ENCODE measurements at regions not wholly inside any gene's neighbourhood (a gene's known extent, or its start where the extent isn't known, plus 50 kb on each side); places are given as distances from the start of the nearest gene placed in this dataset.

GRCh38 chr5:2524620-2525019 lies 226.9 kb downstream of the IRX2 start:
- TF ChIP-seq CTCF (IDR thresholded peaks at IDR 0.05) (no peak), POLR2A (IDR thresholded peaks at IDR 0.05) (no peak), POLR2AphosphoS5 (IDR thresholded peaks at IDR 0.05) (no peak)
- Histone ChIP-seq H3K9me3 (no peaks in the 10 kb centered on the region), H3K4me3 (no peak overlapping the region), H3K27ac (no peak overlapping the region), H3K27me3 (replicated peaks; ENCODE audit: insufficient read depth) (no peaks in the 10 kb centered on the region), H3K4me1 (replicated peaks) (no peaks in the 10 kb centered on the region), H3K36me3 (no peaks in the 10 kb centered on the region)
- intact Hi-C loops (cut with DNase I), result no loop called here
- DNase-seq (ENCODE audit: low spot score), result no peak
- 83% methylated on average over 13 of the region's 13 CpGs for WGBS

GRCh38 chr5:2523180-2523579 lies 228.3 kb downstream of the IRX2 start:
- Histone ChIP-seq H3K27me3 (replicated peaks; ENCODE audit: insufficient read depth) (no peaks in the 10 kb centered on the region), H3K27ac (no peak overlapping the region), H3K4me3 (no peak overlapping the region), H3K36me3 (no peaks in the 10 kb centered on the region), H3K9me3 (no peaks in the 10 kb centered on the region), H3K4me1 (replicated peaks) (no peaks in the 10 kb centered on the region)
- intact Hi-C loops (cut with DNase I), result no loop called here
- DNase-seq (ENCODE audit: low spot score), result no peak
- WGBS, result 65% methylated on average over 12 of the region's 12 CpGs
- TF ChIP-seq CTCF (IDR thresholded peaks at IDR 0.05) (no peak), POLR2A (IDR thresholded peaks at IDR 0.05) (no peak), POLR2AphosphoS5 (IDR thresholded peaks at IDR 0.05) (no peak)

GRCh38 chr5:2522372-2522771 lies 229.1 kb downstream of the IRX2 start:
- 94% methylated on average over 11 of the region's 11 CpGs for WGBS
- Histone ChIP-seq H3K36me3 (no peaks in the 10 kb centered on the region), H3K27me3 (replicated peaks; ENCODE audit: insufficient read depth) (no peaks in the 10 kb centered on the region), H3K4me1 (replicated peaks) (no peaks in the 10 kb centered on the region), H3K27ac (no peak overlapping the region), H3K4me3 (no peak overlapping the region), H3K9me3 (no peaks in the 10 kb centered on the region)
- intact Hi-C loops (cut with DNase I), result no loop called here
- no peak for DNase-seq (ENCODE audit: low spot score)
- TF ChIP-seq CTCF (IDR thresholded peaks at IDR 0.05) (no peak), POLR2AphosphoS5 (IDR thresholded peaks at IDR 0.05) (no peak), POLR2A (IDR thresholded peaks at IDR 0.05) (no peak)

- Histone ChIP-seq H3K9me3 (no peaks in the 10 kb centered on the region), H3K36me3 (no peaks in the 10 kb centered on the region), H3K4me3 (no peak overlapping the region), H3K4me1 (replicated peaks) (no peaks in the 10 kb centered on the region), H3K27me3 (replicated peaks; ENCODE audit: insufficient read depth) (no peaks in the 10 kb centered on the region), H3K27ac (no peak overlapping the region)
- WGBS, result 92% methylated on average over 9 of the region's 9 CpGs
- intact Hi-C loops (cut with DNase I), result no loop called here
- TF ChIP-seq CTCF (IDR thresholded peaks at IDR 0.05), result no peak
- TF ChIP-seq POLR2A (IDR thresholded peaks at IDR 0.05), result no peak
- TF ChIP-seq POLR2AphosphoS5 (IDR thresholded peaks at IDR 0.05), result no peak
- no peak for DNase-seq (ENCODE audit: low spot score)
These were observed 232.3 kb downstream of the IRX2 start for GRCh38 chr5:2519153-2519552.

- no peak overlapping the region for H3K27ac ChIP-seq
- DNase-seq (ENCODE audit: low spot score), result no peak
- H3K4me3 ChIP-seq, result no peak overlapping the region
- TF ChIP-seq POLR2AphosphoS5 (IDR thresholded peaks at IDR 0.05), result no peak
- TF ChIP-seq POLR2A (IDR thresholded peaks at IDR 0.05), result no peak
- no peak for TF ChIP-seq CTCF (IDR thresholded peaks at IDR 0.05)
- H3K9me3 ChIP-seq, result no peaks in the 10 kb centered on the region
- no peaks in the 10 kb centered on the region for H3K27me3 ChIP-seq (replicated peaks; ENCODE audit: insufficient read depth)
- no peaks in the 10 kb centered on the region for H3K4me1 ChIP-seq (replicated peaks)
- intact Hi-C loops (cut with DNase I), result no loop called here
- 87% methylated on average over 10 of the region's 10 CpGs for WGBS
- no peaks in the 10 kb centered on the region for H3K36me3 ChIP-seq
These were observed 234.0 kb downstream of the IRX2 start for GRCh38 chr5:2517451-2517850.
